NCI-H2227 (cell line): ENCODE measurements at regions not wholly inside any gene's neighbourhood (a gene's known extent, or its start where the extent isn't known, plus 50 kb on each side); places are given as distances from the start of the nearest gene placed in this dataset.
"Not testable (repeated sequence)": the region's sequence is repeated elsewhere in the genome, so short reads cannot be mapped to it uniquely, and the experiment has no call there.

ENCODE experiments used
- DNase-seq: peaks from one replicate; lab custom pipeline; 2025; ENCODE audit not compliant: unreplicated experiment; lab: John Stamatoyannopoulos, UW

DNA sequence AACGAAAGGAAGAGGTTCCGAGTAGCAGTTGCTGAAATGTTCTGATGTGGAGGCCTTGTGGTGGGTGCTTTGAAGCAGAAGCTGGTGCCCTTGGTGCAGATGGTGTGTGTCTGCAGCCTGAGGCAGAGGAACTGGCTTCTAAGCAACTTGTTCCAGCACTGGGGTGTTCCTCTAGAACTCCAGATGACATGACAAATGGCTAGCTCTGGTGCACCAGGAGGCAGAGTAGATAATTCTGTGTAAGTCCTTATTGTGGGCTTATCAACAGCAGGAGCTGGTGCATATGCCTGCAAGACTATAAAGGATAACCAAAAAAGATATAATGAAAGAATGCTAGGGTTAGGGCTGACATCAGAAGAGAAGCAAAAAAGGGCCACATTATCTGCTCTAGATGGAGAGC lies 76.5 kb downstream of the ARL5B start:
- no peak for DNase-seq

DNA sequence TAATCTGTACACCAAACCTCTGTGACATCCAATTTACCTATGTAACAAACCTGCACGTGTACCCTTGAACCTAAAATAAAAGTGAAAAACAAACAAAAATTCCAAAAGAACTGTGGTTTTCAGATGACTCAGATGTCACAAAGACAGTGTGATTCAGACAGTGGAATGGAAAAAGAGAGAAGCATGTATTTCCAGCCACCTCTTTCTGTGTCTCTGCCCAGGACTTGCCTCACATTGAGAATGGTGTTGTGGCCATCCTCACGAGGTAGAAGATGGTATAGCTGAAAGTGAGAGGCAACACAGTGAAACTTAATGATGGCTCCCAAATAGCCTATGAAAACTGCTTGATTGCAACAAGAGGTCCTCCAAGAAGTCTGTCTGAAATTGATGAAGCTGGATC lies 78.0 kb downstream of the ARL5B start:
- DNase-seq: no peak

GRCh38 chr10:18737841-18738240 lies 78.6 kb downstream of the ARL5B start:
- no peak for DNase-seq

- no peak for DNase-seq
These were observed 79.6 kb downstream of the ARL5B start for GRCh38 chr10:18738835-18739234.

DNA sequence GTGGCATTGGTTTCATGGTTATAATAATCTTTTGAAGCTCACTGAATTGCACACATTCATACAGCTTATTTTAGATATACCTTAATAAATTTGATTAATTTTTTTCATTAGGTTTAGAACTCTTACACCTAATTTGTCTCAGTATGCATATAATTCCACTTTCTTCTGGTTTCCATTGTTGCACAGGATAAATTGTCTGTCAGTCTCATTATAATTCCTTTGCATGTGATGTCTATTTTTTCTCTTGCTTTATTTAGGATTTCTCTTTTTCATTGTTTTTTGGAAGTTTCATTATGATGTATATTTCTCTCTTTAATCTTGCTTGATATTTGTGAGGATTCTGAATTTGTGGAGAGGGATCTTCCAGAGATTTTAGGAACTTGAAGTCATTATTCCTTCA lies 84.7 kb downstream of the ARL5B start:
- DNase-seq: no peak

DNA sequence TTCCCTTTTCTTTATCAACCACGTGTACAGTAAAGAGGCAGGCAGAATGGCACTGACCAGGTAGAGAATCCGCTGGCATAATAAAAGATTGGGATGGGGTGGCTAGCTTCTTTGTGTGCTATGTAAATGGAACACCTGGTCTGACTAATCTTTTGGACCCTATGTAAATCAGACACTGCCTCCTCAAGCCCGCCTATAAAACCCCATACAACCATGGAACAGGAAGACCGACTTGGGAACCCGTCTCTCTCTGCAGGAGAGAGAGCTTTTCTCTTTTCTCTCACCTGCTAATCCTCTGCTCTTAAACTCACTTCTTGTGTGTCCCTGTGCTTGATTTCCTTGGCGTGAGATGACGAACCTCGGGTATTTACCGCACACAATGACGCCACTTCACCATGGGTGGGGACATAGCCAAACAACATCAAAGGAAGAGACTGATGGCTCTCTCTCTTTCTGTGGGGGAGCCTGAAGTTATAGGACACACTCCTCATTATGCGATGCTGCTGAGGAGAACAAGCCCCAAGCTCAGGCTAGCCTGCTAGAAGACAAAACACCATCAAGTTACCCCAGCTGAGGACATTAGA lies 94.2 kb downstream of the ARL5B start:
- DNase-seq: no peak

DNA sequence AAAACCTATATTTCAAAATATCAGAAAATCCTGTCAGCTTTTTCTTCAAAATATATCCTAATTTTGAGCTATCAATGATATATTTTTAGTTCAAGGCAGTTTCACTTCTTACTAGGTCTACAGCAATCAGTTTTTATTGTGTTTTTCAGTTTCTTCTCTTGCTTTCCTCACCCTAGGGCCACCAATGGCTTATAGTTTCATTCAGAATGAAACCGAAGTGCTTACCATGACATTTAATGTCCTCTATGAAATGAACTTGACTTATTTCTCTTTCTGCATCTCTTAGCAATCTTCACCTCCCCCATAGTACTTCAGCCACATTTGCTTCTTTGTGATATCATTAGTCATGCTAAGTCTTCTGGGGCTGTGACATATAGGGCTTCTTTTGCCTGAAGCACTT lies 100.3 kb downstream of the ARL5B start:
- DNase-seq: no peak

- DNase-seq: no peak
These were observed 101.6 kb downstream of the ARL5B start for GRCh38 chr10:18760836-18761235.

DNA sequence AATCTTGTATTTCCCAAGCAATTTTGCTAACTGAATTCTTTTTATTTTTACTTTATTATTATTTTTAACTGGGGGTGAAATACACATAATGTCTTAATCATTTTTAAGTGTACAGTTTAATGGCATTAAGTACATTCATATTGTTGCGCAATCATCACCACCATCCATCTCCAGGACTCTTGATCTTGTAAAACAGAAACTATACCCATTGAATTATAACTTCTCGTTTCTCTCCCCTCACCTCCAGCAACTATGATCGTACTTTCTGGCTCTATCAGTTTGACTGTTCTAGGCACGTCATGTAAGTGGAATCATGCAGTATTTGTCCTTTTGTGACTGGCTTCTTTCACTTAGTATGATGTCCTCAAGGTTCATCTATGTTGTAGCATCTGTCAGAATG lies 108.8 kb downstream of the ARL5B start:
- no peak for DNase-seq

DNA sequence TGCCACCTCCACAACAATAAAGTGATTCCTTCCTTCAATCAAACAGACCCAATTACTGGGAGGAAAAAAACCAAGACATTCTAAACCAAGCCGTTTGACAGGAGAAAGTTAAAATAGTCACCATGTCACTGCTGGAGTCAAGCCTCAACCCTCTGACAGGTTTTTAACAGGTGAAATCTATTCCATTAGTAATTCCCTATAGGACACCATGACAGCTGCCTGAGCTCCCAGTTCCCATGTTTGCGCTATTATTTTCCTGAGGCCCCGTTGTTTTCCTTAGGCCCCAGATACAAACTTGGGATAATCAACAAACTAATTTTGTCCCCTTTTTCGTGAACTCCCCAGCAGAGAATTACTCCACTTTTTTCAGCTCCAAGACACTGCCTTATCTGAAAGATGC lies 113.9 kb downstream of the ARL5B start:
- no peak for DNase-seq

- DNase-seq: peak; percentile 12
These were observed 118.0 kb downstream of the ARL5B start for GRCh38 chr10:18777258-18777657.

GRCh38 chr10:18786478-18786877 lies 127.2 kb downstream of the ARL5B start:
- DNase-seq: no peak

GRCh38 chr10:18793951-18794350 lies 134.7 kb downstream of the ARL5B start:
- no peak for DNase-seq

- no peak for DNase-seq
These were observed 136.3 kb downstream of the ARL5B start for GRCh38 chr10:18795549-18795948.

- no peak for DNase-seq
These were observed 138.1 kb downstream of the ARL5B start for GRCh38 chr10:18797286-18797685.

DNA sequence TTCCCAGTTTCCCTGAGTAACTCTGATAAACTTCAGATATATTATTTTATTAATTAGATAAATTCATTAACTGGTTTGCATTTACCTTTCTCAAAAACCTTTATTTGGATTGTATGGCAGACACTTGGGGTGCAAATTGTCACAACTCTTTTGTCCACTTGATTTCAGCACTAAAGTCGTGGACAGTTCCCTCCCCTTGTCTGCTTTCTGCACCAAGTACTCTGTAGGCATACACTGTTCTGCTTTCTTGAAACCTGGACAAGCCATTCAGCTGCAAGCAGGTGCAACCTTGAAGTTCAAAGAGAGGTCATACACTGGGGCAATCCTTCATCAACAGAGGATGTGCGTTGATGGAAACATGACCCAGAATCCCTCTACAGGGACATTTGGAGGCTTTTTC lies 162.9 kb downstream of the ARL5B start:
- DNase-seq: no peak

DNA sequence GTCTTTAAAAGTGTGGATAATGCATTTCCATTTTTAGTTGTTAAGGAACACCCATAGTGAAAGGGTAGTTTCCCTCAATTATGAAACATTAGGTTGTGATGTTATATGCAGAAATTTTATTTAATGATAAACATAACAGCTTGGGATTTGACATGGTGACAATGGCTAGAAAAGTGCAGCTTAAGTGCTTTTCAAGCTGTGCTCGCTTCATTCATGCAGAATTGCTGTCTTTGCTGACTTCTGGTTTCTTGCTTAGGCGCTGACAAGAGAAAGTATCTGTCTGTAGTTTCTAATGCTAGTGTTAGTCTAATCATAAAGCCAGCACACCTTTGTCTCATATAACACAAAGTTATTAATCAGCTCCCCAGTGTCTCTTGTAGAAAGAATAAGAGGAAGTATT lies 170.0 kb downstream of the ARL5B start:
- no peak for DNase-seq

DNA sequence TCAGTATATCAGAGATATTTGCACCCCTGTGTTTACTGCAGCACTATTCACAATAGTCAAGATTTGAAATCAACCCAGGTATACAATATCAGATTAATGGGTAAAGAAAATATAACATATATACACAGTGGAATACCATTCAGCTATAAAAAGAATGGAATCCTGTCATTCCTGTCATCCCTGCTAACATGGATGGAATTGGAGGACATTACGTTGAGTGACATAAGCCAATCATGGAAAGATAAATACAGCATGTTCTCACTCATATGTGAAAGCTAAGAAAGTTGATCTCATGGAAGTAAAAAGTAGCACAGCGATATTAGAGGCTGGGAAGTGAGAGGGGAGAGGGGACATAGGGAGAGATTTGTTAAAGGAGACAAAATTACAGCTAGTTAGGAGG lies 171.0 kb downstream of the ARL5B start:
- no peak for DNase-seq

DNA sequence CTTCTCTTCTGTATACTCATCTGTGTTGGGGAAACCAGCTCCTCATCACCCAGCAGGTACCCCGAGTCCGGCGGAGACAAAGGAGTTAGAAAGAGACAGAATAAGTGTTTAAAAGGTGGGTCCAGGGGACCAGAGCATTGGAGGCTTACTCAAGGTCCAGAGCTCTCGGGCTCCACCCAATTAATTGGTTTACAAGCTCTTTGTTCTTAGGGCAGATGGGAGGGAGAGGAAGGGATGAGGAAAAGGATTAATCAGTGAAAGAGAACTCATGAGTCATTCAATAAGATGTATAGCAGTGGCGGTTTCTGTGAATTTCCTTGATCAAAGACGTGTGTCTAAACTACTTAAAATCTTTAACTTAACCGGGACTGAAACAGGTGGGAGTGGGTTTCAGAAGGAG lies 192.0 kb upstream of the MALRD1 start:
- DNase-seq: not testable (repeated sequence)

- DNase-seq: no peak
These were observed 188.9 kb upstream of the MALRD1 start for GRCh38 chr10:18859659-18860058.

DNA sequence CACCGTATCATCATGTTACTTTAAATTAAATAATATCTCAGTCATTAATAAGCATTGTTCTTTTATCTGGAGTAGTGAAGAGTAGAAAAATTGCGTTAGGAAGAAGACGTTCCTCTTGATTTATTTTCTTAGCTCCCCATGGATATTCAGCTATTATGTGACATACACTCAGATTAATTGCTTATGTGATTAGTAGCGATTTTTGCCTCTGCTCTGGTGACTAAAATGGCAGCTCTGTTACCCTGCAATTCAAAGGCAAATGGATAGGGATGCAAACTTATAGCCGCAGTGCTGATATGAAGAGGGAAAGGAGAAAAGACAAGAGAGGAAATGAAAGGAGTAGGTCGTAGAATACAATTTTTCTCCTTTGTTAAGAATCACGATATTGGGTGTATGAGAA lies 188.4 kb upstream of the MALRD1 start:
- no peak for DNase-seq

- no peak for DNase-seq
These were observed 187.9 kb upstream of the MALRD1 start for GRCh38 chr10:18860631-18861240.

- DNase-seq: no peak
These were observed 187.2 kb upstream of the MALRD1 start for GRCh38 chr10:18861382-18861781.
